HL-60 (cell line): ENCODE measurements at regions not wholly inside any gene's neighbourhood (a gene's known extent, or its start where the extent isn't known, plus 50 kb on each side); places are given as distances from the start of the nearest gene placed in this dataset.
A peak's percentile ranks its signal among the peaks of the same experiment; 100 is the strongest.

ENCODE experiments used
- DNase-seq, 2 experiments: peaks; one replicate each; pipeline ENCODE4 v3.0.0-alpha.2; 2010 to 2020; ENCODE audit warnings: low read depth in 1 of 2, low spot score in 1 of 2
- H3K27ac ChIP-seq: fragments of 250-450 bp; sonication (Bioruptor Pico); replicated peaks from 2 replicates; pipeline ENCODE4 v1.5.1; 2020; ENCODE audit warnings: mild to moderate bottlenecking, moderate library complexity
- H3K27me3 ChIP-seq: fragments of 250-450 bp; sonication (Bioruptor Pico); 2 replicates; pipeline ENCODE4 v1.5.1; 2021; ENCODE audit warnings: mild to moderate bottlenecking, moderate library complexity; ENCODE audit not compliant: insufficient read depth, poor library complexity, severe bottlenecking
- H3K4me3 ChIP-seq: replicated peaks from 2 replicates; pipeline ENCODE4 v1.5.1; 2011; ENCODE audit warnings: mild to moderate bottlenecking, control low read depth, low read length; ENCODE audit not compliant: insufficient read depth
- GABPA ChIP-seq: IDR thresholded peaks from 2 replicates; pipeline ENCODE4 v1.6.1; 2012; ENCODE audit warnings: low read depth
- POLR2AphosphoS5 ChIP-seq: IDR thresholded peaks from 2 replicates; pipeline ENCODE4 v1.6.1; 2012; ENCODE audit warnings: low read depth
- SPI1 ChIP-seq: IDR thresholded peaks from 2 replicates; pipeline ENCODE4 v1.6.1; 2012; ENCODE audit warnings: low read depth, mild to moderate bottlenecking, borderline replicate concordance
- TF ChIP-seq, protein P1 (sequence below): IDR thresholded peaks from one replicate; pipeline ENCODE4 v1.5.1; 2011; ENCODE audit warnings: low read length, control low read depth, inconsistent platforms; ENCODE audit not compliant: insufficient read depth
- TF ChIP-seq, protein P2 (sequence below): IDR thresholded peaks from 2 replicates; pipeline ENCODE4 v1.6.1; 2012; ENCODE audit warnings: low read depth; ENCODE audit not compliant: insufficient replicate concordance

DNA sequence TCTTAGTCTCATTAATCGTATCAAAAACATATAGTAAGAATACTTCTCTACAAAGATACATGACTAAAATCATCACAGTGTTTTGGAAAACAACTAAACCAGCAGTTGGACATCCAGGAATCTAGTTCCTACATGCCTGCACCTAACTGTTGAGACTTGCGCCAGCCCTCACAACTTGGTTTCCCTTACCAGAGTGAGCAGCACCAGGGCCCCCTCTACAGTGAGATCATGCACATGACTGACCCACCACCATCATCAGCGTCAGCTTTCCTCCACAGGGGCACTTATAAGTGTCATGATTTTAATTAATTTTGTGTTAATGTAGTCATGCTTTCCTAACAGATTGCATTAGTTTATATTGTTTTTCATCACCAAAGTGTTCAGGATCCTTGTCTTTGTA, 1322.0 kb downstream of the EFNB2 start:
- H3K27ac ChIP-seq, result no peak overlapping the region
- H3K4me3 ChIP-seq, result no peak overlapping the region
- peak in 1 of 2 experiments; percentile 18 for DNase-seq
- no peaks in the 10 kb centered on the region for H3K27me3 ChIP-seq
- TF ChIP-seq SPI1 (no peak), POLR2AphosphoS5 (no peak), GABPA (no peak)
- TF ChIP-seq, protein P1, sequence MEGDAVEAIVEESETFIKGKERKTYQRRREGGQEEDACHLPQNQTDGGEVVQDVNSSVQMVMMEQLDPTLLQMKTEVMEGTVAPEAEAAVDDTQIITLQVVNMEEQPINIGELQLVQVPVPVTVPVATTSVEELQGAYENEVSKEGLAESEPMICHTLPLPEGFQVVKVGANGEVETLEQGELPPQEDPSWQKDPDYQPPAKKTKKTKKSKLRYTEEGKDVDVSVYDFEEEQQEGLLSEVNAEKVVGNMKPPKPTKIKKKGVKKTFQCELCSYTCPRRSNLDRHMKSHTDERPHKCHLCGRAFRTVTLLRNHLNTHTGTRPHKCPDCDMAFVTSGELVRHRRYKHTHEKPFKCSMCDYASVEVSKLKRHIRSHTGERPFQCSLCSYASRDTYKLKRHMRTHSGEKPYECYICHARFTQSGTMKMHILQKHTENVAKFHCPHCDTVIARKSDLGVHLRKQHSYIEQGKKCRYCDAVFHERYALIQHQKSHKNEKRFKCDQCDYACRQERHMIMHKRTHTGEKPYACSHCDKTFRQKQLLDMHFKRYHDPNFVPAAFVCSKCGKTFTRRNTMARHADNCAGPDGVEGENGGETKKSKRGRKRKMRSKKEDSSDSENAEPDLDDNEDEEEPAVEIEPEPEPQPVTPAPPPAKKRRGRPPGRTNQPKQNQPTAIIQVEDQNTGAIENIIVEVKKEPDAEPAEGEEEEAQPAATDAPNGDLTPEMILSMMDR, result no peak
- TF ChIP-seq, protein P2, sequence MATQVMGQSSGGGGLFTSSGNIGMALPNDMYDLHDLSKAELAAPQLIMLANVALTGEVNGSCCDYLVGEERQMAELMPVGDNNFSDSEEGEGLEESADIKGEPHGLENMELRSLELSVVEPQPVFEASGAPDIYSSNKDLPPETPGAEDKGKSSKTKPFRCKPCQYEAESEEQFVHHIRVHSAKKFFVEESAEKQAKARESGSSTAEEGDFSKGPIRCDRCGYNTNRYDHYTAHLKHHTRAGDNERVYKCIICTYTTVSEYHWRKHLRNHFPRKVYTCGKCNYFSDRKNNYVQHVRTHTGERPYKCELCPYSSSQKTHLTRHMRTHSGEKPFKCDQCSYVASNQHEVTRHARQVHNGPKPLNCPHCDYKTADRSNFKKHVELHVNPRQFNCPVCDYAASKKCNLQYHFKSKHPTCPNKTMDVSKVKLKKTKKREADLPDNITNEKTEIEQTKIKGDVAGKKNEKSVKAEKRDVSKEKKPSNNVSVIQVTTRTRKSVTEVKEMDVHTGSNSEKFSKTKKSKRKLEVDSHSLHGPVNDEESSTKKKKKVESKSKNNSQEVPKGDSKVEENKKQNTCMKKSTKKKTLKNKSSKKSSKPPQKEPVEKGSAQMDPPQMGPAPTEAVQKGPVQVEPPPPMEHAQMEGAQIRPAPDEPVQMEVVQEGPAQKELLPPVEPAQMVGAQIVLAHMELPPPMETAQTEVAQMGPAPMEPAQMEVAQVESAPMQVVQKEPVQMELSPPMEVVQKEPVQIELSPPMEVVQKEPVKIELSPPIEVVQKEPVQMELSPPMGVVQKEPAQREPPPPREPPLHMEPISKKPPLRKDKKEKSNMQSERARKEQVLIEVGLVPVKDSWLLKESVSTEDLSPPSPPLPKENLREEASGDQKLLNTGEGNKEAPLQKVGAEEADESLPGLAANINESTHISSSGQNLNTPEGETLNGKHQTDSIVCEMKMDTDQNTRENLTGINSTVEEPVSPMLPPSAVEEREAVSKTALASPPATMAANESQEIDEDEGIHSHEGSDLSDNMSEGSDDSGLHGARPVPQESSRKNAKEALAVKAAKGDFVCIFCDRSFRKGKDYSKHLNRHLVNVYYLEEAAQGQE, result no peak

DNA sequence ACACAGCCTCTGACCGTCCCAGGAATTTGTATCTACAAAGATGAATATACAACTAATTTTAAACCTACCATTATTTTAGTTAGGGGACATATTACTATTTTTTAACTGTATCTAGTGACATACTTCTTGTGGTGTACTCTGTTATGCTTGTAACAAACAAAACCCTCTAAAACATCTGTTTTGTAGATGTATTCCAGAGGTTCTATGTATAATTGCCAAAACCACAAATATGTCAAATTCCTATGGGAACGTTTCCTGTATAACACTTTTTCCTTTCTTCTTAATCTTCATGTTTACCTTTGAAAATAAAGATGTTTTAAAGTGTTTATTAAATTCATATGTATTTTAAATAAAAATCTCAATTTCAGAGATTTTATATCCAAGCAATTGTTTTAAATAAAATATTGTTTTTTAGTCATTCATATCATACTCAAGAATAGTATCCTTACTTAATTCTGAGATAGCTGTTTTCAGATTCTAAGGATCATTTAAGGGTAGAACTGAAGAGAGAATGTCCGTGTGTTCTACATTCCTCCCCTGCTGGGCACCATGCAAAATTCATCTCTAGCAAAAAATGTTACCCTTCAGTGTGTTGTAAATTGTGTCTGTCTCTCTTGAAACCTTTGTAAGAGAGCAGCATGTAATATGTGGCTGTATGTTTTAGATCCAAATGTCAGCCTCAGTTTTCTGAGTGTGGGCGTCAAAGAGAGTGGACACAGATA, 1327.7 kb downstream of the EFNB2 start:
- no peak for DNase-seq
- Histone ChIP-seq H3K27ac (no peak overlapping the region), H3K4me3 (no peak overlapping the region), H3K27me3 (no peaks in the 10 kb centered on the region)
- TF ChIP-seq POLR2AphosphoS5 (no peak), SPI1 (no peak), GABPA (no peak)
- TF ChIP-seq, protein P2, result no peak
- TF ChIP-seq, protein P1, result no peak

DNA sequence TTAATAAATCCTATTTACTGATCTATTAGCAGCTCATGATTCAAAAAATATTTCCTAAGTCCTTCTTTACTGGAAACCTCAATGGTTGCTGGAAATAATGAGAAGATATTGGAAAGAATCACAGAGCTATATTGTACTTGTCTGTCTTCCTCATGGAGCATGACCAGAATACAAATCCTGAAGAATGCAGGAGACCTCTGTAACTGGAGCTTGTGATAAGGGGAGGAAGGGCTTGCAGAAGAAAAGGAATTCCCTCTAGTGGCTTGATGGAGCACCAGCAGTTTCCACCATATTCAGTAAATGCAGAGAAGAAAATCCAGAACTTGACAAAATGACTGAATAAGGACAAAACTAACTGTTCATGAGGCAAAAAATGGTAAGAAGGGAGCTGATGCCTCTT, 1333.1 kb downstream of the EFNB2 start:
- TF ChIP-seq, protein P1, result peak; percentile 40
- TF ChIP-seq, protein P2, result no peak
- TF ChIP-seq POLR2AphosphoS5 (no peak), GABPA (no peak)
- H3K27me3 ChIP-seq, result no peaks in the 10 kb centered on the region
- peak in 1 of 2 experiments; percentile 44 for DNase-seq
- H3K4me3 ChIP-seq, result no peak overlapping the region
- H3K27ac ChIP-seq, result no peak overlapping the region
